ENCODE measurements at regions not wholly inside any gene's neighbourhood (a gene's known extent, or its start where the extent isn't known, plus 50 kb on each side); places are given as distances from the start of the nearest gene placed in this dataset.

- TF ChIP-seq CTCF (IDR thresholded peaks at IDR 0.05) (no peak), POLR2A (IDR thresholded peaks at IDR 0.05) (no peak)
These were observed 201.6 kb downstream of the SATB1 start for GRCh38 chr3:18223571-18223970.
